Stimulated activated naive CD8-positive, alpha-beta T cell treated with anti-CD3 and anti-CD28 coated beads, Interleukin-15, Interleukin-2, amounts not matched to agents 100 ng/mL and 50 ng/mL, for 24 hours (primary cell): ENCODE measurements at regions not wholly inside any gene's neighbourhood (a gene's known extent, or its start where the extent isn't known, plus 50 kb on each side); places are given as distances from the start of the nearest gene placed in this dataset.
A peak's percentile ranks its signal among the peaks of the same experiment; 100 is the strongest.
"Not testable (repeated sequence)": the region's sequence is repeated elsewhere in the genome, so short reads cannot be mapped to it uniquely, and the experiment has no call there.

Experiments used
- H3K27ac Mint-ChIP-seq: one replicate; pipeline ENCODE4 v1.8.0; 2021; ENCODE audit warnings: mild to moderate bottlenecking, mixed read lengths
- H3K27me3 Mint-ChIP-seq: one replicate; pipeline ENCODE4 v1.8.0; 2021; ENCODE audit warnings: mixed read lengths
- H3K36me3 Mint-ChIP-seq: one replicate; pipeline ENCODE4 v1.8.0; 2021; ENCODE audit warnings: low read depth, mixed read lengths
- H3K4me1 Mint-ChIP-seq: one replicate; pipeline ENCODE4 v1.8.0; 2021; ENCODE audit warnings: low read depth, mixed read lengths
- H3K4me3 Mint-ChIP-seq: one replicate; pipeline ENCODE4 v1.8.0; 2021; ENCODE audit warnings: mild to moderate bottlenecking, mixed read lengths
- H3K9me3 Mint-ChIP-seq: one replicate; pipeline ENCODE4 v1.8.0; 2021; ENCODE audit warnings: mixed read lengths

DNA sequence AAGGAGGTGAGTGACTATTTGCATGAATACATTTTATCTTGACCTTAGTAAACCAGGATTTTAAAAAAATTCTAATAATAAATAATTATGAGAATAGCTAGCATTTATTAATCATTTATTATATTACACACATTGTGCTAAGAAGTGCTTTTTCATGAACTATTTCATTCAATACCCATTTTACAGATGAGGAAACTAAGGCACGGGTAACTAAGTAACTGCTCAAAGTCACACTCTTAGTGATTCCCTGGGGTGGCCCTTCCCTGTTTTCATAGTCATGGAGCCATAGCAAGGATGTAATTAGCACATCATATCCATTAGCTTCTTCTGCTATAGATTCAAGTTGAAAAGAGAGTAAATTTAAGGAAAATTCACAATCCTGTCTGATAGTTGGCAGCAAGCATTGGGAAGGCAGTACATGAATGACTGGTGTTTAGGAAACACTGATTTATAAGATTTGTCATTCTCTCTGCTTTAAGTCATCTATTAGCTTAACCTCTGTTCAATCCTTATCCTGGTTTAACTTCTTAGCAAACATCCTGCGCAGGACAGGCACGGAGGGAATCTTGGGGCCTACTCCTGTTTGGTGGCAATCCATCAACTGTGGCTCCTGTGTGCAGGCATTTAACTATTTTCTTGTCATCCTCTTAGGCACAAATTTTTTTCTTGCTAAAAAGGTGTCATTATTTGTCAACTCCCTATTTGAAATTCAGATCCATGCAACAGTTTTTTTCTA is 68.3 kb downstream of the RIN2 start:
- Mint-ChIP-seq H3K27me3 (peaks cover 4% of the 10 kb centered on the region), H3K9me3 (no peaks in the 10 kb centered on the region), H3K4me3 (no peak overlapping the region), H3K36me3 (no peaks in the 10 kb centered on the region), H3K27ac (no peak overlapping the region), H3K4me1 (peaks cover 18% of the 10 kb centered on the region)

- Mint-ChIP-seq H3K27ac (no peak overlapping the region), H3K4me3 (no peak overlapping the region), H3K36me3 (no peaks in the 10 kb centered on the region), H3K27me3 (peaks cover 7% of the 10 kb centered on the region), H3K9me3 (no peaks in the 10 kb centered on the region), H3K4me1 (peaks cover 25% of the 10 kb centered on the region)
These were observed 69.8 kb downstream of the RIN2 start for GRCh38 chr20:19827818-19828217.

DNA sequence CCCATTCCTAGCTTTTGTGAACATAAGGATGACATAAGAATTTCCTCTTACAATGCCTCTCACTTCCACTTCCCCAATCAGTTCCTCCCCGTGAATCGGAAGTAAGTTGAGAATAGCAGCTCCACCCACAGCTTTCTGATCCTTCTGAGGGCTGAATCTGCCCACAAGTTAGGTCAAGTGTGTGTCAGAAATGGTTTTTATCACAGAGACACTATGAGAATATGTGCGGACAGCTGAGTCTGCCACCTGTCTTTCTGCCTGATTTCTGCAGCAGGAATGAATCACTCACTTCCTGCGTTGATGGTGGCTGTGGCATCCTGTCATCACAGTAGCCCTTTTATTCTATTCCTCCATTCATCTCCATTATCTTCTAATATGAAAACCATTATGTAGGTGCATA is 70.2 kb downstream of the RIN2 start:
- Mint-ChIP-seq H3K27me3 (peaks cover 7% of the 10 kb centered on the region), H3K36me3 (no peaks in the 10 kb centered on the region), H3K9me3 (no peaks in the 10 kb centered on the region), H3K27ac (peak overlapping the region; percentile 29), H3K4me1 (peaks cover 29% of the 10 kb centered on the region), H3K4me3 (no peak overlapping the region)

DNA sequence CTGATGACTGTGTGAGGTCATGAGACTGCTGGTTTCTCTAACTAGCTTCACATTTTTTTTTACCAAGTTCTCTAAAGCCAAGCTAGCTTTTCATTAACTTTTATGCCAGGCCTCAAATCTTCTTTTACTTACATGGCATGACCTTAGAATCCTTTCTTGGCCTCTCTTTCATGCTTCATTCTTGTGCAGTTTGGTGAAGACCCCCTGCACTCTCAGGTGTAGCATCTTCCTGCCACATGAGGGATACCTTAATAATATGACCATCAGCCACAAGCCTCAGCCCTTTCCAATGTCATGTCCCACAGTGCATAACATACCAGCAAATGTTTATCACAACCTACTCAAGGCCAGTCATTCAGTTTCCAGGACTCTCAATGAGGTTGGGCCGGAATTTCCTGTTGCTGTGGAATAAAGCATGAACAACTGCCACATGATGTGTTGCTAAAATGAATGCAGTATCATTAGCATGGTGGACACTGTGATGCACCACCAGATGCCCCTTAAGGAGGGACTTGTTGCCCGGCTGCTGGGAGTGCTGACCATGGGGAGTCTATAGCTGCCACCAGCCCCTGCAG is 72.2 kb downstream of the RIN2 start:
- Mint-ChIP-seq H3K27ac (no peak overlapping the region), H3K4me1 (peaks cover 33% of the 10 kb centered on the region), H3K36me3 (no peaks in the 10 kb centered on the region), H3K9me3 (no peaks in the 10 kb centered on the region), H3K4me3 (no peak overlapping the region), H3K27me3 (peaks cover 14% of the 10 kb centered on the region)

DNA sequence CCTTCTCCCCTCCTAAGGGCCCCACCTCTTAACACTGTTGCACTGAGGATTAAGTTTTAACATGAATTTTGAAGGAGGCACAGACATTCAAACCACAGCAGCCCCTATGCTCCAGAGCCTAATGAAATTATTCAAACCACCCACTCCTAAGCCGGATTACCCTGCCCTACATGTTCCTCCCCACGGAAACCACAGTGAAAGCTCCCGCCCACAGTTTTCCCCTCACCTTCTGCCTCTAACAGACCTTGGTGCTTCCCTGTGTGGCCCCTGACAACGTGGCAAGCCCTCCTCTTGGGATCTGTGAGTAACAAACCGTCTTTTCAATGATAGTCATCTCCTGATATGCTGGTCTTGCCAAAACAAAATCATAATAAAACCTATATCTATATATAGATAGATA is 74.8 kb downstream of the RIN2 start:
- Mint-ChIP-seq H3K27ac (no peak overlapping the region), H3K27me3 (peaks cover 30% of the 10 kb centered on the region), H3K9me3 (no peaks in the 10 kb centered on the region), H3K4me1 (peaks cover 31% of the 10 kb centered on the region), H3K36me3 (no peaks in the 10 kb centered on the region), H3K4me3 (no peak overlapping the region)

DNA sequence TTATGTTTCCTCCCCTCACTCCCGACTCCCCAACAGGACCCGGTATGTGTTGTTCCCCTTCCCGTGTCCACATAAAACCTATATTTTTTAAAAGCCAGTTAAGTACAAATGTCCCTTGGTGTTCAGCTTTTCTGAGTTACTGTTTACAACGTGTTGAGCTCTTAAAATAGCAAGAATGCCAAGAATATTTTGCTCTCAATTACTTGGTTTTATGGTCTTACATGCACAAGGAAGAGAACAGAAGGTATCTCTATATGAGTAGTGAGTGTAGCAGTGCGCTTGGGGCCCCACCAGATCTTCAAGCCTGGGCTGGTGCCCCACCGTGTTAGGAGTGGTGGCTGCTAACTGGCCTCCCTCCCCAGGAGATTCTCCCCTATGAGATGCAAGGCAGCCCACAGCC is 75.3 kb downstream of the RIN2 start:
- no peak overlapping the region for H3K27ac Mint-ChIP-seq
- no peak overlapping the region for H3K4me3 Mint-ChIP-seq
- peaks cover 26% of the 10 kb centered on the region for H3K4me1 Mint-ChIP-seq
- no peaks in the 10 kb centered on the region for H3K9me3 Mint-ChIP-seq
- H3K36me3 Mint-ChIP-seq = no peaks in the 10 kb centered on the region
- peaks cover 30% of the 10 kb centered on the region for H3K27me3 Mint-ChIP-seq

DNA sequence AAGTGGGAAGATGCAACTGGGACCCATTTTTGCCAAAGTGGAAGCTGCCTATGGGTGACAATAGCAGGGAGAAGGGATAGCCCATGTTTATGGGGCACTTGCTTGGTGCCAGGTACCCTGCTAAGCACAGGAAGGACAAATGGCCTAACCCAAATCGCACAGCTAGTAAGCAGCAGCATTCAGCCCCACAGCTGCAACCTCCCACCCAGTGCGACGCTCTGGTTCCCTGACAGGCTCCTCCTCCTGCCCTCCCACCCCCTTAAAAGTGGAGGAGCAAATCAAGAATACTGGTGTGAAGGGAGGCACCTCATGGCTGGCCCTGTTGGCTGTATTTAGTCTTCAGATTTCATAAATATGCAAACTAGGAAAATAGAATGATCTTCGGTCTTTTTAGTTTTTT is 76.2 kb downstream of the RIN2 start:
- Mint-ChIP-seq H3K4me1 (peaks cover 17% of the 10 kb centered on the region), H3K27ac (no peak overlapping the region), H3K4me3 (no peak overlapping the region), H3K27me3 (peaks cover 33% of the 10 kb centered on the region), H3K9me3 (no peaks in the 10 kb centered on the region), H3K36me3 (no peaks in the 10 kb centered on the region)

- peaks cover 37% of the 10 kb centered on the region for H3K27me3 Mint-ChIP-seq
- no peak overlapping the region for H3K4me3 Mint-ChIP-seq
- no peak overlapping the region for H3K27ac Mint-ChIP-seq
- no peaks in the 10 kb centered on the region for H3K36me3 Mint-ChIP-seq
- H3K4me1 Mint-ChIP-seq = peaks cover 15% of the 10 kb centered on the region
- no peaks in the 10 kb centered on the region for H3K9me3 Mint-ChIP-seq
These were observed 76.7 kb downstream of the RIN2 start for GRCh38 chr20:19834783-19835182.

- Mint-ChIP-seq H3K27me3 (peaks cover 43% of the 10 kb centered on the region), H3K27ac (no peak overlapping the region), H3K36me3 (no peaks in the 10 kb centered on the region), H3K9me3 (no peaks in the 10 kb centered on the region), H3K4me3 (no peak overlapping the region), H3K4me1 (peaks cover 15% of the 10 kb centered on the region)
These were observed 77.6 kb downstream of the RIN2 start for GRCh38 chr20:19835533-19836222.

DNA sequence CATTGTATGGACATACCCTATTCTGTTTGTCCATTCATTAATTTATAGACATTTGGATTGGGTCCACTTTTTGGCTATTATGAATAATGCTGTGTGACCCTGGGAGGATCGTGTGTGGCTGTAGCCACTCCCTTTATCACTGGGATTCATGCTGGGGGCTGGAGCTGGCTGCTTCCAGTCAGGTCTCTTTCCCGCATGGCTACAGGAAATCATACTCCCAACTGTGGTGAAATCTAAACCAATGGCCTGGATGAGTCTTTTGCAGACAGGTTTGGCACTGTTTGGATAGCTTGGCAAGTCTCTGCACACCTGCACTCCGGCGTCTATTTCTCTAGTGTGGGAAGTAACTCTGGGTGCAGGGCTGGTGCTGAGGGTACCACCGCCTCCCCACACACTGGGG is 80.4 kb downstream of the RIN2 start:
- Mint-ChIP-seq H3K4me1 (peaks cover under 1% of the 10 kb centered on the region), H3K4me3 (no peak overlapping the region), H3K9me3 (no peaks in the 10 kb centered on the region), H3K27ac (no peak overlapping the region), H3K27me3 (peaks cover 42% of the 10 kb centered on the region), H3K36me3 (no peaks in the 10 kb centered on the region)

GRCh38 chr20:19839053-19839452 is 81.0 kb downstream of the RIN2 start:
- no peaks in the 10 kb centered on the region for H3K36me3 Mint-ChIP-seq
- peaks cover 42% of the 10 kb centered on the region for H3K27me3 Mint-ChIP-seq
- no peak overlapping the region for H3K4me3 Mint-ChIP-seq
- H3K4me1 Mint-ChIP-seq = no peaks in the 10 kb centered on the region
- H3K9me3 Mint-ChIP-seq = no peaks in the 10 kb centered on the region
- H3K27ac Mint-ChIP-seq = no peak overlapping the region

GRCh38 chr20:19840111-19840710 is 82.2 kb downstream of the RIN2 start:
- Mint-ChIP-seq H3K27me3 (peaks cover 37% of the 10 kb centered on the region), H3K36me3 (no peaks in the 10 kb centered on the region), H3K9me3 (no peaks in the 10 kb centered on the region), H3K4me3 (no peak overlapping the region), H3K4me1 (no peaks in the 10 kb centered on the region), H3K27ac (no peak overlapping the region)

- no peaks in the 10 kb centered on the region for H3K9me3 Mint-ChIP-seq
- no peaks in the 10 kb centered on the region for H3K4me1 Mint-ChIP-seq
- H3K4me3 Mint-ChIP-seq = no peak overlapping the region
- no peaks in the 10 kb centered on the region for H3K36me3 Mint-ChIP-seq
- H3K27me3 Mint-ChIP-seq = peaks cover 43% of the 10 kb centered on the region
- H3K27ac Mint-ChIP-seq = no peak overlapping the region
These were observed 83.7 kb downstream of the RIN2 start for GRCh38 chr20:19841740-19842139.

- not testable (repeated sequence) for H3K4me3 Mint-ChIP-seq, H3K36me3 Mint-ChIP-seq, H3K9me3 Mint-ChIP-seq, H3K4me1 Mint-ChIP-seq, H3K27ac Mint-ChIP-seq
- H3K27me3 Mint-ChIP-seq = peaks cover 42% of the 10 kb centered on the region
These were observed 86.8 kb downstream of the RIN2 start for GRCh38 chr20:19844850-19845249.

- H3K4me1 Mint-ChIP-seq = no peaks in the 10 kb centered on the region
- H3K27me3 Mint-ChIP-seq = peaks cover 40% of the 10 kb centered on the region
- H3K9me3 Mint-ChIP-seq = no peaks in the 10 kb centered on the region
- H3K36me3 Mint-ChIP-seq = no peaks in the 10 kb centered on the region
- no peak overlapping the region for H3K27ac Mint-ChIP-seq
- H3K4me3 Mint-ChIP-seq = no peak overlapping the region
These were observed 89.3 kb downstream of the RIN2 start for GRCh38 chr20:19847383-19847782.
